Nephron progenitor cell (in vitro differentiated cells): ENCODE measurements at regions not wholly inside any gene's neighbourhood (a gene's known extent, or its start where the extent isn't known, plus 50 kb on each side); places are given as distances from the start of the nearest gene placed in this dataset.

Experiments
- DNase-seq: peaks from one replicate; pipeline ENCODE4 v3.0.0; 2021
- H3K27ac Mint-ChIP-seq: 2 replicates; pipeline ENCODE4 v1.8.0; 2021; ENCODE audit warnings: mild to moderate bottlenecking, moderate library complexity, mixed read lengths
- H3K27me3 Mint-ChIP-seq: 2 replicates; pipeline ENCODE4 v1.8.0; 2021; ENCODE audit warnings: mild to moderate bottlenecking, low read depth, mixed read lengths; ENCODE audit not compliant: poor library complexity
- H3K36me3 Mint-ChIP-seq: 2 replicates; pipeline ENCODE4 v1.8.0; 2021; ENCODE audit warnings: low read depth, mixed read lengths
- H3K4me1 Mint-ChIP-seq: 2 replicates; pipeline ENCODE4 v1.8.0; 2021; ENCODE audit warnings: mixed read lengths
- H3K4me3 Mint-ChIP-seq: 2 replicates; pipeline ENCODE4 v1.8.0; 2021; ENCODE audit warnings: mild to moderate bottlenecking, moderate library complexity, mixed read lengths
- H3K9me3 Mint-ChIP-seq: 2 replicates; pipeline ENCODE4 v1.8.0; 2021; ENCODE audit warnings: mild to moderate bottlenecking, moderate library complexity, mixed read lengths
- CTCF ChIP-seq: fragments of 200-600 bp; sonication (generic); IDR thresholded peaks from 2 replicates; pipeline ENCODE4 v1.5.0; 2021; ENCODE audit warnings: antibody characterized with exemption

- peaks cover 3% of the 10 kb centered on the region for H3K27me3 Mint-ChIP-seq
- no peak for TF ChIP-seq CTCF
- H3K9me3 Mint-ChIP-seq = peaks cover 24% of the 10 kb centered on the region
- H3K36me3 Mint-ChIP-seq = no peaks in the 10 kb centered on the region
- DNase-seq = no peak
- H3K4me1 Mint-ChIP-seq = peaks cover 5% of the 10 kb centered on the region
- H3K4me3 Mint-ChIP-seq = no peak overlapping the region
- no peak overlapping the region for H3K27ac Mint-ChIP-seq
Observed at GRCh38 chr20:17794400-17794799, 94.6 kb downstream of the BANF2 start.

GRCh38 chr20:17793986-17794385, 94.2 kb downstream of the BANF2 start:
- Mint-ChIP-seq H3K27ac (no peak overlapping the region), H3K4me3 (no peak overlapping the region), H3K9me3 (peaks cover 20% of the 10 kb centered on the region), H3K27me3 (peaks cover 3% of the 10 kb centered on the region), H3K4me1 (peaks cover 5% of the 10 kb centered on the region), H3K36me3 (no peaks in the 10 kb centered on the region)
- no peak for TF ChIP-seq CTCF
- DNase-seq = no peak

- Mint-ChIP-seq H3K27me3 (peaks cover 3% of the 10 kb centered on the region), H3K9me3 (peaks cover 8% of the 10 kb centered on the region), H3K4me3 (no peak overlapping the region), H3K4me1 (peaks cover 16% of the 10 kb centered on the region), H3K27ac (peak overlapping the region; percentile 41), H3K36me3 (no peaks in the 10 kb centered on the region)
- no peak for DNase-seq
- TF ChIP-seq CTCF = no peak
Observed at GRCh38 chr20:17790296-17790695, 90.5 kb downstream of the BANF2 start.

GRCh38 chr20:17787816-17788215, 88.0 kb downstream of the BANF2 start:
- H3K4me1 Mint-ChIP-seq = peaks cover 16% of the 10 kb centered on the region
- no peaks in the 10 kb centered on the region for H3K9me3 Mint-ChIP-seq
- no peak for TF ChIP-seq CTCF
- no peak overlapping the region for H3K4me3 Mint-ChIP-seq
- H3K27me3 Mint-ChIP-seq = peaks cover 3% of the 10 kb centered on the region
- no peak for DNase-seq
- H3K27ac Mint-ChIP-seq = no peak overlapping the region
- H3K36me3 Mint-ChIP-seq = no peaks in the 10 kb centered on the region

GRCh38 chr20:17786221-17786718, 86.5 kb downstream of the BANF2 start:
- no peaks in the 10 kb centered on the region for H3K36me3 Mint-ChIP-seq
- no peak for TF ChIP-seq CTCF
- no peaks in the 10 kb centered on the region for H3K9me3 Mint-ChIP-seq
- no peak for DNase-seq
- H3K27ac Mint-ChIP-seq = peak overlapping the region; percentile 75
- peaks cover 19% of the 10 kb centered on the region for H3K4me1 Mint-ChIP-seq
- no peak overlapping the region for H3K4me3 Mint-ChIP-seq
- peaks cover 1% of the 10 kb centered on the region for H3K27me3 Mint-ChIP-seq
